ENCODE measurements at regions not wholly inside any gene's neighbourhood (a gene's known extent, or its start where the extent isn't known, plus 50 kb on each side); places are given as distances from the start of the nearest gene placed in this dataset.
"Not testable (repeated sequence)": the region's sequence is repeated elsewhere in the genome, so short reads cannot be mapped to it uniquely, and the experiment has no call there.

GRCh38 chr2:201946746-201947145, 86.9 kb upstream of the FZD7 start:
- H3K27me3 ChIP-seq; H3K4me1 ChIP-seq; H3K27ac ChIP-seq; DNase-seq; intact Hi-C loops (cut with DNase I); H3K9me3 ChIP-seq; H3K36me3 ChIP-seq; H3K4me3 ChIP-seq; ATAC-seq: not testable (repeated sequence)

DNA sequence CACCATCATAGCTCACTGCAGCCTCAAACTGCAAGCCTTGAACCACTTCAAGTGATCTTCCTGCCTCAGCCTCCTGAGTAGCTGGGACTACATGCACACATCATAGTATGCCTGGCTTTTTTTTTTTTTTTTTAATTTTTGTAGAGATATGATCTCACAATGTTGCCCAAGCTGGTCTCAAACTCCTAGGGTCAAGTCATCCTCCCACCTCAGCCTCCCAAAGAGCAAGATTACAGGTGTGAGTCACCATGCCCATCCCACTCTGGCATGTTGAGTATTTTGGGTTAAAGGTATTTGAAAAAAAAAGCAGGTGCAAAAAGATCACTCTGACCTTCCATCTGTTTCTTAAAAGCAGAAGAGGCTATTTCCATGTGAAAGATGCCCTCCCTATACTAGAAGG, 86.4 kb upstream of the FZD7 start:
- TF ChIP-seq CTCF (IDR thresholded peaks at IDR 0.05), result no peak
- no peak overlapping the region for H3K4me3 ChIP-seq
- DNase-seq, result no peak
- no peak overlapping the region for H3K27ac ChIP-seq
- H3K9me3 ChIP-seq, result no peaks in the 10 kb centered on the region
- intact Hi-C loops (cut with DNase I), result no loop called here
- peaks cover 4% of the 10 kb centered on the region for H3K27me3 ChIP-seq
- no peaks in the 10 kb centered on the region for H3K4me1 ChIP-seq
- H3K36me3 ChIP-seq, result no peaks in the 10 kb centered on the region
- ATAC-seq, result no peak

DNA sequence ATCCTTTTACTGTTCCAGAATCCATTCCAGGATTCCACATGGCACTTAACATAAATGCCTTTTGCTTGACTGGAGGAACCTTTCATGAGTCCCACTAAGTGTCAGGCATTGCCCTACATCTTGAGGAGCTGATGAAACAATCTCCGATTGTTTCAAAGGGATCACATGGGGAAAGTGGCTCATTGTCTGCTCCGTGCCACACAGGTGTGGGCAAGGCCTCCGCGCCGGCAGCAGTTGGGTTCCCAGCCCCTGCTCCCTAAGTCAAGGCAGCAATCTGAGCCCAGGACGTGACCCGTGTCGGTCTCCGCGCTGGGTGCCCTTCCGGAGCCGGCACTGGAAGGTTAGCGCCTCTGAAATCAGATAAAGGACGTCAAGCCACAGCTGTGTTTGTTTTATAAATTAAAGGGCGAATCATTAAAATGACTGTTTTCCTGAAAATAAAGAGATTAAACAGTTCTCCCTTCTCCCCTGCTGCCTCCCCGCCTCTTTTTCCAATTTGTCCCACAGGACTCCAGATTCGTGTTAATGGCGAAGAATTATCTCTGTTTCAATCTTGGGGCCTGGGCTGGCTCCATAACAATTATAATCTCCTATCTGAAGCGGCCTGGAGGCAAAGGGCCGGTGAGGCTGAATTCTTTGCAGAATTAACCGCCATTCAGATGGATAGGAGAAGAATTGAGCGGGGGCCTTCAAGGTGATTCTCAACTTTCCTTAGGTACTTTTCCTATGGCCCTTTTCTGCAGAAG, 84.3 kb upstream of the FZD7 start:
- H3K36me3 ChIP-seq, result no peaks in the 10 kb centered on the region
- DNase-seq (no peak), ATAC-seq (no peak)
- H3K27ac ChIP-seq, result no peak overlapping the region
- H3K27me3 ChIP-seq, result peaks cover 4% of the 10 kb centered on the region
- intact Hi-C loops (cut with DNase I), result no loop called here
- no peaks in the 10 kb centered on the region for H3K9me3 ChIP-seq
- H3K4me3 ChIP-seq, result no peak overlapping the region
- no peaks in the 10 kb centered on the region for H3K4me1 ChIP-seq
- TF ChIP-seq CTCF (IDR thresholded peaks at IDR 0.05), result no peak

DNA sequence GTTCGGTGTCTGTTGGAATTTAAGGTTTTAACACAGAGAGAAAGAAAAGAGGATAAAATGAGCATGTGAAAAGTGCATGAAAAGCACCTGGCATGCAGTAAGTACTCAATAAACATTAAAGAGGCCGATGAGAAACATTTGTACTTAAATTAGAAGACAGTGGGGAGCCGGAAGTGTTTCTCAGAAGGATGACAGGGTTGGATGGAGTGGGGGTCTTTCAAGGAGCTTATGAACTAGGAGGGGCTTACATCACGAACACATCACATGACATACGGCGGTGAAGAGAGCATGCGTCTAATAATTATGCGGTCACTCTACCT, 83.8 kb upstream of the FZD7 start:
- intact Hi-C loops (cut with DNase I), result no loop called here
- Histone ChIP-seq H3K27ac (no peak overlapping the region), H3K9me3 (no peaks in the 10 kb centered on the region), H3K4me3 (no peak overlapping the region), H3K27me3 (peaks cover 4% of the 10 kb centered on the region), H3K4me1 (no peaks in the 10 kb centered on the region), H3K36me3 (no peaks in the 10 kb centered on the region)
- TF ChIP-seq CTCF (IDR thresholded peaks at IDR 0.05), result no peak
- DNase-seq, result no peak
- no peak for ATAC-seq

GRCh38 chr2:201950606-201951005, 83.0 kb upstream of the FZD7 start:
- intact Hi-C loops (cut with DNase I), result no loop called here
- no peaks in the 10 kb centered on the region for H3K36me3 ChIP-seq

DNA sequence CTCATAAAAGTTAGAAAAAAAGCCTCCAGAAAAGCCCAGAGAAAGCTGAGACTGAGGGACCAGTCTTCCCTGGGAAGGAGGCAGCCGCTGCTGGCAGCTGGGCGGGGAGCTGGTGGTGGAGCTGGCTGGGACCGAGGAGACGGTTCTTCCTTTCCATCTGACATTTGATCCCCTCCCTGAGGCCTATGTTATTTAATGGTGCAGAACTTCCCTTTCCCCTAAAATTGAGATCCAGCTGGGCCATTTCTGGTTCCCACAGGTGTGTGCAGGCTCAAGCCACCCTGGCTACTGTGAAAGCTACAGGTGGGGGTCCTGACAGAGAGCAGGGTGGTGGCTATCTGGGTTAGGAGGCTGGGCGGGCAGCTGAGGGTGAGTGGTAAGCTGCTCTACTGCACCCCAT, 81.5 kb upstream of the FZD7 start:
- no peaks in the 10 kb centered on the region for H3K36me3 ChIP-seq
- no peak overlapping the region for H3K4me3 ChIP-seq
- H3K27me3 ChIP-seq, result peaks cover 4% of the 10 kb centered on the region
- no peak overlapping the region for H3K27ac ChIP-seq
- TF ChIP-seq CTCF (IDR thresholded peaks at IDR 0.05), result no peak
- intact Hi-C loops (cut with DNase I), result no loop called here
- H3K9me3 ChIP-seq, result no peaks in the 10 kb centered on the region
- ATAC-seq (no peak), DNase-seq (no peak)
- no peaks in the 10 kb centered on the region for H3K4me1 ChIP-seq

More at GRCh38 chr2:201950606-201951005, 83.0 kb upstream of the FZD7 start:
- Histone ChIP-seq H3K27me3 (peaks cover 4% of the 10 kb centered on the region), H3K4me1 (no peaks in the 10 kb centered on the region), H3K9me3 (no peaks in the 10 kb centered on the region), H3K4me3 (no peak overlapping the region), H3K27ac (no peak overlapping the region)
- ATAC-seq, result no peak
- no peak for TF ChIP-seq CTCF (IDR thresholded peaks at IDR 0.05)
- DNase-seq, result no peak
